MCF 10A (cell line): ENCODE measurements at regions not wholly inside any gene's neighbourhood (a gene's known extent, or its start where the extent isn't known, plus 50 kb on each side); places are given as distances from the start of the nearest gene placed in this dataset.
"Not testable (repeated sequence)": the region's sequence is repeated elsewhere in the genome, so short reads cannot be mapped to it uniquely, and the experiment has no call there.

Experiments
- BruUV-seq: library from RNA; stranded (reverse); fragments of 400-500 nt; replicated peaks from 2 replicates; lab custom pipeline; 2021; lab: Mats Ljungman, UMichigan
- CTCF ChIA-PET: fragments of 300-600 bp; sonication (Branson Sonifier 250); formaldehyde crosslinking; extraction: SDS; loops from one replicate; lab custom pipeline; 2021; ENCODE audit warnings: antibody characterized with exemption, inconsistent platforms; lab: Yijun Ruan, JAX
- POLR2A ChIA-PET: fragments of 300-600, 350-650 bp; sonication (Branson Sonifier 250); formaldehyde crosslinking; extraction: SDS; loops from one replicate; lab custom pipeline; 2020; ENCODE audit warnings: antibody characterized with exemption, inconsistent platforms; lab: Yijun Ruan, JAX
- DNase-seq: peaks from one replicate; pipeline ENCODE4 v3.0.0-alpha.2; 2018; ENCODE audit not compliant: unreplicated experiment
- H3K27ac Mint-ChIP-seq: one replicate; pipeline ENCODE4 v1.8.0; 2022; ENCODE audit warnings: mild to moderate bottlenecking, low read depth, mixed read lengths; ENCODE audit not compliant: unreplicated experiment
- H3K27me3 Mint-ChIP-seq: one replicate; pipeline ENCODE4 v1.8.0; 2022; ENCODE audit warnings: mixed read lengths; ENCODE audit not compliant: insufficient read depth, unreplicated experiment
- H3K36me3 Mint-ChIP-seq: one replicate; pipeline ENCODE4 v1.8.0; 2022; ENCODE audit warnings: mild to moderate bottlenecking, moderate library complexity, mixed read lengths; ENCODE audit not compliant: insufficient read depth, unreplicated experiment
- H3K4me1 Mint-ChIP-seq: one replicate; pipeline ENCODE4 v1.8.0; 2022; ENCODE audit warnings: mixed read lengths; ENCODE audit not compliant: insufficient read depth, unreplicated experiment
- H3K4me3 Mint-ChIP-seq: one replicate; pipeline ENCODE4 v1.8.0; 2022; ENCODE audit warnings: mild to moderate bottlenecking, moderate library complexity, mixed read lengths; ENCODE audit not compliant: unreplicated experiment
- H3K9me3 Mint-ChIP-seq: one replicate; pipeline ENCODE4 v1.8.0; 2022; ENCODE audit warnings: mixed read lengths; ENCODE audit not compliant: unreplicated experiment
- intact Hi-C: fragments of 100-400 bp; cut with micrococcal nuclease; formaldehyde crosslinking; loops from 2 replicates; pipeline ENCODE4 v1.14.1; 2022
- TF ChIP-seq, protein P1 (sequence below): fragments of 200-600 bp; IDR thresholded peaks from one replicate; pipeline ENCODE4 v1.8.0; 2022; ENCODE audit warnings: antibody characterized with exemption, mild to moderate bottlenecking; ENCODE audit not compliant: unreplicated experiment

DNA sequence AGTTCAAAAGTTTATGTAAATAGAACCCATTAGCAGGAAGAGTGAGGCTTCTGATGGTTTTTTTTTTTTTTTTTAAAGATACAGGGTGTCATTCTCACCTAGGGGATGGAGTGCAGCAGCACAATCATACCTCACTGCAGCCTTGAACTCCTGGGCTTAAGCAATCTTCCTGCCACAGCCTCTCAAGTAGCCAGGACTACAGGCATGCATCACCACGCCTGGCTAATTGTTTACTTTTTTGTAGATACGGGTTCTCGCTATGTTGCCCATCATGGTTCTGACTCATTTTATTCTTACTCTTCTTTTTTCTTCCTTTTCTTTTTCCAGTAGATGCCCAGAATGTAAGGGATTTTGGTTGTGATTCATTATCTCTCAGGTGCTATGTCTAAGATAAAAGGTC is 201.1 kb downstream of the NNT start:
- intact Hi-C loops: no loop called here
- no peak overlapping the region for H3K27ac Mint-ChIP-seq
- peaks cover 12% of the 10 kb centered on the region for H3K4me1 Mint-ChIP-seq
- no peak overlapping the region for H3K4me3 Mint-ChIP-seq
- CTCF ChIA-PET: no interaction called here
- H3K27me3 Mint-ChIP-seq: no peaks in the 10 kb centered on the region
- DNase-seq: peak; percentile 14
- no TSS peak for BruUV-seq
- no peaks in the 10 kb centered on the region for H3K9me3 Mint-ChIP-seq
- no peaks in the 10 kb centered on the region for H3K36me3 Mint-ChIP-seq
- POLR2A ChIA-PET: no interaction called here
- TF ChIP-seq, protein P1, sequence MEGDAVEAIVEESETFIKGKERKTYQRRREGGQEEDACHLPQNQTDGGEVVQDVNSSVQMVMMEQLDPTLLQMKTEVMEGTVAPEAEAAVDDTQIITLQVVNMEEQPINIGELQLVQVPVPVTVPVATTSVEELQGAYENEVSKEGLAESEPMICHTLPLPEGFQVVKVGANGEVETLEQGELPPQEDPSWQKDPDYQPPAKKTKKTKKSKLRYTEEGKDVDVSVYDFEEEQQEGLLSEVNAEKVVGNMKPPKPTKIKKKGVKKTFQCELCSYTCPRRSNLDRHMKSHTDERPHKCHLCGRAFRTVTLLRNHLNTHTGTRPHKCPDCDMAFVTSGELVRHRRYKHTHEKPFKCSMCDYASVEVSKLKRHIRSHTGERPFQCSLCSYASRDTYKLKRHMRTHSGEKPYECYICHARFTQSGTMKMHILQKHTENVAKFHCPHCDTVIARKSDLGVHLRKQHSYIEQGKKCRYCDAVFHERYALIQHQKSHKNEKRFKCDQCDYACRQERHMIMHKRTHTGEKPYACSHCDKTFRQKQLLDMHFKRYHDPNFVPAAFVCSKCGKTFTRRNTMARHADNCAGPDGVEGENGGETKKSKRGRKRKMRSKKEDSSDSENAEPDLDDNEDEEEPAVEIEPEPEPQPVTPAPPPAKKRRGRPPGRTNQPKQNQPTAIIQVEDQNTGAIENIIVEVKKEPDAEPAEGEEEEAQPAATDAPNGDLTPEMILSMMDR: no peak

DNA sequence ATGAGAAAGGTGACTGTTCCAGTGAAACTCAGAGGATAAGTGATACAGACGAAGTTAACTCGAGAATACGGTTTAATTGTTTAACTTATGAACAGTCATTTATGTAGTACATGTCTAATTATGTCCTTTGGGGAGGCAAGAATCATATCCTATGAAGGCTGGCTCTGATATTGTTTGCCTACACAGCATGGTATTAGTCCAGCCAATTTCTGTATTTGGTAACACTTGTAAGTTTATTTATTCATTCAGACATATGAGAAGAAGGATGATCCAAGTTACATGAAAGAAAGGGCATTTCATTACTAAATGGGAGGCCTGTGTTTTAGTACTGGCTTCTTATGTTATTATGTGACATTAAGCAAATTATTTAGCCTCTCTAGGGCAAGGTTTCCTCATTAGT is 199.7 kb downstream of the NNT start:
- POLR2A ChIA-PET: no interaction called here
- H3K4me1 Mint-ChIP-seq: peaks cover 12% of the 10 kb centered on the region
- intact Hi-C loops: no loop called here
- BruUV-seq: no TSS peak
- H3K4me3 Mint-ChIP-seq: no peak overlapping the region
- no peaks in the 10 kb centered on the region for H3K9me3 Mint-ChIP-seq
- H3K27ac Mint-ChIP-seq: peak overlapping the region; percentile 10
- no peaks in the 10 kb centered on the region for H3K27me3 Mint-ChIP-seq
- CTCF ChIA-PET: no interaction called here
- no peaks in the 10 kb centered on the region for H3K36me3 Mint-ChIP-seq
- TF ChIP-seq, protein P1: no peak
- no peak for DNase-seq

DNA sequence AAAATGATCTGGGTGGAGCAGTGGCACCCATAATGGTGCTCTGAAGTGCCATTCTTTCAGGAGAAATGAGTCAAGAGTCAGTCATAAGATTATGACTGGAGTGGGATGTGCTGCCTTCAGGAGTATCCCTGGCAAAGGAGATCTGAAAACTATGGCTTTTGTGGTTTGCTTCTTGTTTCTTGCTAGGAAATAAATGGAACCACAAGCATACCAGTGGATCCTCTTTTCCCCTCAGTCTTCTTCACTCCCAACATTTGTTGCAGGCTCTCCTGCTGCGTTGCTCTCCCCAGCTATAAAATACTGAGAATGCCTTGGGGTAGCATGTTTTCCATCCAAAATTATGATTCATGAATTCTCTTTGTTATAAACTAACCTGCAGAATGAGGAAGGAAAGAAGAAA is 199.1 kb downstream of the NNT start:
- no peaks in the 10 kb centered on the region for H3K36me3 Mint-ChIP-seq
- CTCF ChIA-PET: no interaction called here

DNA sequence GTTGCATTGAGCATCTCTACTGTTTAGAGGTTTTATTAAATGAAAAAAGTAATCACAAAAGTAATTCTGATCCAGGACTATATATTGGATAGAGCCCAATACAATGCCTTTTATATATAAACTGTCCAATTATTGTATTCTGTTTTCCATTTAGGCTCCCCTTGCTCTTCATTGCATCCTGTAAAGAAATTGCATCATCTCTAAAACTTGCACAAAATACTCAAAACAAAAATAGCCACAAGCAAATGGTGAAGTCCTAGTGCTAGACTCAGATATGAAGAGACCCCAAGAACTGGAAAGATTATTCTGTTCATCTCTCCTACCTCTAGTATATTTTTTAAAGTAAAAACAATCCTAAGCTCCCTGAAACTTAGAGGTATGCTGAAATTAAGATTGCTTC is 195.8 kb downstream of the NNT start:
- ChIA-PET POLR2A (no interaction called here), CTCF (no interaction called here)
- Mint-ChIP-seq H3K27ac (no peak overlapping the region), H3K27me3 (no peaks in the 10 kb centered on the region), H3K36me3 (no peaks in the 10 kb centered on the region), H3K4me1 (peaks cover 12% of the 10 kb centered on the region), H3K4me3 (no peak overlapping the region), H3K9me3 (peaks cover 7% of the 10 kb centered on the region)
- DNase-seq: no peak
- intact Hi-C loops: no loop called here
- no TSS peak for BruUV-seq
- TF ChIP-seq, protein P1: no peak

More for the DNA sequence above, 199.1 kb downstream of the NNT start:
- Mint-ChIP-seq H3K27ac (peak overlapping the region; percentile 10), H3K9me3 (no peaks in the 10 kb centered on the region), H3K4me3 (no peak overlapping the region), H3K4me1 (peaks cover 12% of the 10 kb centered on the region), H3K27me3 (no peaks in the 10 kb centered on the region)
- no peak for DNase-seq
- TF ChIP-seq, protein P1: no peak
- POLR2A ChIA-PET: no interaction called here
- intact Hi-C loops: no loop called here
- no TSS peak for BruUV-seq

DNA sequence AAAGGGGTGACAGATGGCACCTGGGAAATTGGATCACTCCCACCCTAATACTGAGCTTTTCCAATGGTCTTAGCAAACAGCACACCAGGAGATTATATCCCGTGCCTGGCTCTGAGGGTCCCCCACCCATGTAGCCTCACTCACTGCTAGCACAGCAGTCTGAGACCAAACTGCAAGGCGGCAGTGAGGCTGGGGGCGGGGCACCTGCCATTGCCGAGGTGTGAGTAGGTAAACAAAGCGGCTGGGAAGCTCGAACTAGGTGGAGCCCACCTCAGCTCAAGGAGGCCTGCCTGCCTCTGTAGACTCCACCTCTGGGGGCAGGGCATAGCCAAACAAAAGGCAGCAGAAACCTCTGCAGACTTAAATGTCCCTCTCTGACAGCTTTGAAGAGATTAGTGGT is 188.9 kb downstream of the NNT start:
- POLR2A ChIA-PET, H3K36me3 Mint-ChIP-seq, H3K4me1 Mint-ChIP-seq, DNase-seq, H3K27ac Mint-ChIP-seq, BruUV-seq, CTCF ChIA-PET, H3K4me3 Mint-ChIP-seq, H3K27me3 Mint-ChIP-seq, intact Hi-C loops: not testable (repeated sequence)
- H3K9me3 Mint-ChIP-seq: peaks cover 19% of the 10 kb centered on the region
